Neural progenitor cell (in vitro differentiated cells): ENCODE measurements at regions not wholly inside any gene's neighbourhood (a gene's known extent, or its start where the extent isn't known, plus 50 kb on each side); places are given as distances from the start of the nearest gene placed in this dataset.

Source experiments
- DNase-seq: peaks from one replicate; pipeline ENCODE4 v3.0.0-alpha.2; 2016; ENCODE audit warnings: low spot score
- H2AFZ ChIP-seq: fragments of 200-600 bp; sonication (generic); replicated peaks from 2 replicates; pipeline ENCODE4 v1.6.1; 2016; ENCODE audit warnings: antibody characterized with exemption
- H3F3A ChIP-seq: fragments of 200-600 bp; sonication (generic); 2 replicates; pipeline ENCODE4 v1.6.1; 2016; ENCODE audit warnings: antibody characterized with exemption, low read depth
- H3K27ac ChIP-seq: fragments of 200-600 bp; sonication (generic); 2 replicates; pipeline ENCODE4 v1.5.1; 2016; ENCODE audit warnings: mild to moderate bottlenecking
- H3K27me3 ChIP-seq: fragments of 200-600 bp; sonication (generic); 2 replicates; pipeline ENCODE4 v1.6.1; 2016; ENCODE audit warnings: mild to moderate bottlenecking, moderate library complexity
- H3K36me3 ChIP-seq: fragments of 200-600 bp; sonication (generic); 2 replicates; pipeline ENCODE4 v1.5.1; 2016
- H3K4me1 ChIP-seq: fragments of 200-600 bp; sonication (generic); 2 replicates; pipeline ENCODE4 v1.6.1; 2016; ENCODE audit warnings: mixed run types
- H3K4me2 ChIP-seq: fragments of 200-600 bp; sonication (generic); 2 replicates; pipeline ENCODE4 v1.6.1; 2016
- H3K4me3 ChIP-seq: fragments of 200-600 bp; sonication (generic); 2 replicates; pipeline ENCODE4 v1.5.1; 2016
- H3K79me2 ChIP-seq: fragments of 200-600 bp; sonication (generic); 2 replicates; pipeline ENCODE4 v1.6.1; 2016; ENCODE audit warnings: low read depth
- H3K9ac ChIP-seq: fragments of 200-600 bp; sonication (generic); 2 replicates; pipeline ENCODE4 v1.6.1; 2016
- H3K9me3 ChIP-seq: fragments of 200-600 bp; sonication (generic); 2 replicates; pipeline ENCODE4 v1.5.1; 2016; ENCODE audit warnings: low read depth
- H4K20me1 ChIP-seq: fragments of 200-600 bp; sonication (generic); 2 replicates; pipeline ENCODE4 v1.6.1; 2016; ENCODE audit warnings: low read depth
- H3K27ac Mint-ChIP-seq: 3 replicates; pipeline ENCODE4 v1.8.0; 2021; ENCODE audit warnings: mixed read lengths
- H3K27me3 Mint-ChIP-seq: 2 replicates; pipeline ENCODE4 v1.8.0; 2022; ENCODE audit warnings: low read depth, mild to moderate bottlenecking, inconsistent platforms, moderate library complexity, mixed read lengths; ENCODE audit not compliant: insufficient read depth
- H3K36me3 Mint-ChIP-seq: 3 replicates; pipeline ENCODE4 v1.8.0; 2021; ENCODE audit warnings: mixed read lengths
- H3K4me1 Mint-ChIP-seq: 3 replicates; pipeline ENCODE4 v1.8.0; 2021; ENCODE audit warnings: mixed read lengths
- H3K4me3 Mint-ChIP-seq: 3 replicates; pipeline ENCODE4 v1.8.0; 2021; ENCODE audit warnings: mild to moderate bottlenecking, moderate library complexity, mixed read lengths
- H3K9me3 Mint-ChIP-seq: 3 replicates; pipeline ENCODE4 v1.8.0; 2020; ENCODE audit warnings: mixed read lengths
- CTCF ChIP-seq: fragments of 200-600 bp; sonication (generic); IDR thresholded peaks from 2 replicates; pipeline ENCODE4 v1.5.1; 2017; ENCODE audit warnings: antibody characterized with exemption, mild to moderate bottlenecking
- EZH2 ChIP-seq: fragments of 200-600 bp; sonication (generic); IDR thresholded peaks from 2 replicates; pipeline ENCODE4 v1.6.1; 2017; ENCODE audit warnings: antibody characterized with exemption, mild to moderate bottlenecking, moderate library complexity
- EZH2phosphoT487 ChIP-seq: fragments of 200-600 bp; sonication (generic); IDR thresholded peaks from 2 replicates; pipeline ENCODE4 v1.6.1; 2017; ENCODE audit warnings: antibody characterized with exemption

GRCh38 chr1:200342511-200343311 is 67.1 kb downstream of the ZNF281 start:
- peaks cover 5% of the 10 kb centered on the region for H3K4me1 Mint-ChIP-seq
- no peak overlapping the region for H3K27ac Mint-ChIP-seq
- Histone ChIP-seq H3F3A (no peaks in the 10 kb centered on the region), H3K79me2 (no peaks in the 10 kb centered on the region), H3K9me3 (no peaks in the 10 kb centered on the region), H3K4me2 (no peak overlapping the region), H3K4me3 (no peak overlapping the region), H3K27ac (no peak overlapping the region), H3K27me3 (no peaks in the 10 kb centered on the region), H3K36me3 (no peaks in the 10 kb centered on the region), H2AFZ (no peak overlapping the region), H4K20me1 (no peaks in the 10 kb centered on the region), H3K9ac (no peak overlapping the region), H3K4me1 (no peaks in the 10 kb centered on the region)
- TF ChIP-seq EZH2, result no peak
- no peak for TF ChIP-seq EZH2phosphoT487
- TF ChIP-seq CTCF, result no peak
- H3K36me3 Mint-ChIP-seq, result no peaks in the 10 kb centered on the region
- DNase-seq, result no peak
- no peak overlapping the region for H3K4me3 Mint-ChIP-seq
- H3K27me3 Mint-ChIP-seq, result peaks cover 2% of the 10 kb centered on the region
- H3K9me3 Mint-ChIP-seq, result no peaks in the 10 kb centered on the region

- Mint-ChIP-seq H3K9me3 (no peaks in the 10 kb centered on the region), H3K4me3 (no peak overlapping the region), H3K4me1 (peaks cover 5% of the 10 kb centered on the region), H3K36me3 (no peaks in the 10 kb centered on the region), H3K27ac (no peak overlapping the region), H3K27me3 (peaks cover 2% of the 10 kb centered on the region)
- H3K36me3 ChIP-seq, result no peaks in the 10 kb centered on the region
- H3K4me3 ChIP-seq, result no peak overlapping the region
- H3K9me3 ChIP-seq, result no peaks in the 10 kb centered on the region
- no peak overlapping the region for H3K27ac ChIP-seq
- H3K4me2 ChIP-seq, result no peak overlapping the region
- H3K27me3 ChIP-seq, result no peaks in the 10 kb centered on the region
- TF ChIP-seq EZH2 (no peak), CTCF (no peak), EZH2phosphoT487 (no peak)
- no peaks in the 10 kb centered on the region for H3F3A ChIP-seq
- no peaks in the 10 kb centered on the region for H3K79me2 ChIP-seq
- H3K4me1 ChIP-seq, result no peaks in the 10 kb centered on the region
- no peaks in the 10 kb centered on the region for H4K20me1 ChIP-seq
- DNase-seq, result no peak
- no peak overlapping the region for H2AFZ ChIP-seq
- no peak overlapping the region for H3K9ac ChIP-seq
Observed at GRCh38 chr1:200338451-200338850, 71.4 kb downstream of the ZNF281 start.

GRCh38 chr1:200337831-200338230 is 72.0 kb downstream of the ZNF281 start:
- no peak overlapping the region for H3K27ac Mint-ChIP-seq
- H3K4me1 Mint-ChIP-seq, result peaks cover 5% of the 10 kb centered on the region
- peaks cover 2% of the 10 kb centered on the region for H3K27me3 Mint-ChIP-seq
- Histone ChIP-seq H3F3A (no peaks in the 10 kb centered on the region), H3K9ac (no peak overlapping the region), H3K4me3 (no peak overlapping the region), H4K20me1 (no peaks in the 10 kb centered on the region), H3K27ac (no peak overlapping the region), H3K27me3 (no peaks in the 10 kb centered on the region), H3K9me3 (no peaks in the 10 kb centered on the region), H3K4me1 (no peaks in the 10 kb centered on the region), H3K4me2 (no peak overlapping the region), H3K79me2 (no peaks in the 10 kb centered on the region), H3K36me3 (no peaks in the 10 kb centered on the region), H2AFZ (no peak overlapping the region)
- H3K9me3 Mint-ChIP-seq, result no peaks in the 10 kb centered on the region
- no peaks in the 10 kb centered on the region for H3K36me3 Mint-ChIP-seq
- H3K4me3 Mint-ChIP-seq, result no peak overlapping the region
- TF ChIP-seq CTCF (no peak), EZH2phosphoT487 (no peak), EZH2 (no peak)
- DNase-seq, result no peak
